ENCODE measurements at regions not wholly inside any gene's neighbourhood (a gene's known extent, or its start where the extent isn't known, plus 50 kb on each side); places are given as distances from the start of the nearest gene placed in this dataset.

GRCh38 chr12:61911113-61911512, 349.1 kb upstream of the USP15 start:
- Histone ChIP-seq H3K9me3 (ENCODE audit: low read length) (no peaks in the 10 kb centered on the region), H3K27ac (ENCODE audit: low read depth, low read length) (no peak overlapping the region), H3K36me3 (ENCODE audit: insufficient read depth, low read length) (no peaks in the 10 kb centered on the region), H3K4me3 (ENCODE audit: low read length) (no peak overlapping the region), H3K4me1 (ENCODE audit: insufficient read depth, low read length) (no peaks in the 10 kb centered on the region), H3K27me3 (ENCODE audit: insufficient read depth, low read length, poor library complexity, severe bottlenecking) (no peaks in the 10 kb centered on the region)
- no peak for DNase-seq
- Mint-ChIP-seq H3K27ac (no peak overlapping the region), H3K9me3 (peaks cover 2 to 13% (median 8%) of the 10 kb centered on the region in 5 donors), H3K4me3 (no peak overlapping the region), H3K4me1 (no peaks in the 10 kb centered on the region), H3K36me3 (no peaks in the 10 kb centered on the region), H3K27me3 (no peaks in the 10 kb centered on the region)
- POLR2A ChIA-PET: no interaction called here
- CTCF ChIA-PET: no interaction called here

- Histone ChIP-seq H3K27me3 (ENCODE audit: insufficient read depth, low read length, poor library complexity, severe bottlenecking) (no peaks in the 10 kb centered on the region), H3K36me3 (ENCODE audit: insufficient read depth, low read length) (no peaks in the 10 kb centered on the region), H3K4me3 (ENCODE audit: low read length) (no peak overlapping the region), H3K27ac (ENCODE audit: low read depth, low read length) (no peak overlapping the region), H3K4me1 (ENCODE audit: insufficient read depth, low read length) (no peaks in the 10 kb centered on the region), H3K9me3 (ENCODE audit: low read length) (no peaks in the 10 kb centered on the region)
- ChIA-PET POLR2A (no interaction called here), CTCF (no interaction called here)
- DNase-seq: no peak
- H3K27ac Mint-ChIP-seq: peak overlapping the region in 1 of 8 donors; percentile 59
- H3K4me1 Mint-ChIP-seq: no peaks in the 10 kb centered on the region
- H3K36me3 Mint-ChIP-seq: no peaks in the 10 kb centered on the region
- H3K27me3 Mint-ChIP-seq: no peaks in the 10 kb centered on the region
- H3K9me3 Mint-ChIP-seq: peaks cover 2 to 11% (median 5%) of the 10 kb centered on the region in 5 donors
- H3K4me3 Mint-ChIP-seq: no peak overlapping the region
Observed at GRCh38 chr12:61915420-61915819, 344.8 kb upstream of the USP15 start.

- H3K9me3 Mint-ChIP-seq: peaks cover 3 to 20% (median 11%) of the 10 kb centered on the region in 5 donors
- CTCF ChIA-PET: no interaction called here
- no peaks in the 10 kb centered on the region for H3K4me1 ChIP-seq (ENCODE audit: insufficient read depth, low read length)
- no peak overlapping the region for H3K4me3 Mint-ChIP-seq
- no peaks in the 10 kb centered on the region for H3K4me1 Mint-ChIP-seq
- H3K4me3 ChIP-seq (ENCODE audit: low read length): no peak overlapping the region
- no peak overlapping the region for H3K27ac Mint-ChIP-seq
- POLR2A ChIA-PET: no interaction called here
- no peak overlapping the region for H3K27ac ChIP-seq (ENCODE audit: low read depth, low read length)
- no peaks in the 10 kb centered on the region for H3K36me3 Mint-ChIP-seq
- no peak for DNase-seq
- no peaks in the 10 kb centered on the region for H3K9me3 ChIP-seq (ENCODE audit: low read length)
- H3K27me3 ChIP-seq (ENCODE audit: insufficient read depth, low read length, poor library complexity, severe bottlenecking): no peaks in the 10 kb centered on the region
- no peaks in the 10 kb centered on the region for H3K27me3 Mint-ChIP-seq
- H3K36me3 ChIP-seq (ENCODE audit: insufficient read depth, low read length): no peaks in the 10 kb centered on the region
Observed at GRCh38 chr12:61916831-61917230, 343.4 kb upstream of the USP15 start.

GRCh38 chr12:61919686-61920085, 340.5 kb upstream of the USP15 start:
- no peaks in the 10 kb centered on the region for H3K27me3 ChIP-seq (ENCODE audit: insufficient read depth, low read length, poor library complexity, severe bottlenecking)
- no peak overlapping the region for H3K27ac ChIP-seq (ENCODE audit: low read depth, low read length)
- no peaks in the 10 kb centered on the region for H3K9me3 ChIP-seq (ENCODE audit: low read length)
- POLR2A ChIA-PET: no interaction called here
- CTCF ChIA-PET: no interaction called here
- no peaks in the 10 kb centered on the region for H3K36me3 Mint-ChIP-seq
- no peaks in the 10 kb centered on the region for H3K27me3 Mint-ChIP-seq
- H3K4me3 ChIP-seq (ENCODE audit: low read length): no peak overlapping the region
- no peak for DNase-seq
- H3K9me3 Mint-ChIP-seq: peaks cover 3 to 24% (median 11%) of the 10 kb centered on the region in 5 donors
- no peaks in the 10 kb centered on the region for H3K4me1 Mint-ChIP-seq
- H3K4me1 ChIP-seq (ENCODE audit: insufficient read depth, low read length): no peaks in the 10 kb centered on the region
- H3K4me3 Mint-ChIP-seq: no peak overlapping the region
- no peak overlapping the region for H3K27ac Mint-ChIP-seq
- no peaks in the 10 kb centered on the region for H3K36me3 ChIP-seq (ENCODE audit: insufficient read depth, low read length)

DNA sequence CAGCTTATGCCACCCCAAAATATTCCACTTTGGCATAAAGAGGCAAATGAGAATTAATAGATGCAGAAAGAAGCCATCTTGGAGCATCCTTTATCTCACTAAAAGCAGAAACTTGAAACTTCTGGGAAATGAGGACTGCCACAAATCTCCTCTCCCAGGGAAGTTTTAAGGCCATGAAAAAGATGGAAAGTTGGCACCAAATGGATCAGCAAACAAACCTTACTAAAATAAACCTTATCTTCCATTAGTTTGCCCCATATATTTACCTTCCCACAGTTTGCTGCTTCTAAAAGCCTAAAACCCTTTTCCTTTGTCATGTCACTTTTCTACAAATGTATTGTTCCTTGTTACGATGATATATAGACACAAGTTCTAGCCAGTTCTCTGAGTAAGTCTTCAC, 340.0 kb upstream of the USP15 start:
- Histone ChIP-seq H3K4me3 (ENCODE audit: low read length) (no peak overlapping the region), H3K4me1 (ENCODE audit: insufficient read depth, low read length) (no peaks in the 10 kb centered on the region), H3K9me3 (ENCODE audit: low read length) (no peaks in the 10 kb centered on the region), H3K27ac (ENCODE audit: low read depth, low read length) (no peak overlapping the region), H3K36me3 (ENCODE audit: insufficient read depth, low read length) (no peaks in the 10 kb centered on the region), H3K27me3 (ENCODE audit: insufficient read depth, low read length, poor library complexity, severe bottlenecking) (no peaks in the 10 kb centered on the region)
- Mint-ChIP-seq H3K36me3 (no peaks in the 10 kb centered on the region), H3K9me3 (peaks cover 3 to 26% (median 12%) of the 10 kb centered on the region in 5 donors), H3K4me3 (no peak overlapping the region), H3K27me3 (no peaks in the 10 kb centered on the region), H3K27ac (no peak overlapping the region), H3K4me1 (no peaks in the 10 kb centered on the region)
- DNase-seq: no peak
- POLR2A ChIA-PET: no interaction called here
- CTCF ChIA-PET: no interaction called here

DNA sequence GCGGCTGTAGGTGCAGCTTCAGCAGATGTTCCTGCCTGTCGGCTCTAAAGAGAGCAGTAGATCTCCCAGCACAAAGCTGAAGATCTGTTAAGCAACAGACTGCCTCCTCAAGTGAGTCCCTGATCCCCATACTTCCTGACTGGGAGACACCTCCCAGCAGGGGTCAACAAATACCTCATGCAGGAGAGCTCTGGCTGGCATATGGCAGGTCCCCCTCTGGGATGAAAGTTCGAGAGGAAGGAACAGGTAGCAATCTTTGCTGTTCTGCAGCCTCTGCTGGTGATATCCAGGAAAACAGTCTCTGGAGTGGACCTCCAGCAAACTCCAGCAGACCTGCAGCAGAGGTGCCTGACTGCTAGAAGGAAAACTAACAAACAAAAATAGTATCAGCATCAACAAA, 337.1 kb upstream of the USP15 start:
- no peak for DNase-seq
- Mint-ChIP-seq H3K27me3 (no peaks in the 10 kb centered on the region), H3K36me3 (peaks cover 0 to 5% (median 0%) of the 10 kb centered on the region in 3 donors), H3K4me1 (no peaks in the 10 kb centered on the region), H3K27ac (no peak overlapping the region), H3K4me3 (no peak overlapping the region), H3K9me3 (peaks cover 15 to 44% (median 32%) of the 10 kb centered on the region in 5 donors)
- Histone ChIP-seq H3K4me3 (ENCODE audit: low read length) (no peak overlapping the region), H3K27me3 (ENCODE audit: insufficient read depth, low read length, poor library complexity, severe bottlenecking) (no peaks in the 10 kb centered on the region), H3K27ac (ENCODE audit: low read depth, low read length) (no peak overlapping the region), H3K4me1 (ENCODE audit: insufficient read depth, low read length) (no peaks in the 10 kb centered on the region), H3K36me3 (ENCODE audit: insufficient read depth, low read length) (no peaks in the 10 kb centered on the region), H3K9me3 (ENCODE audit: low read length) (no peaks in the 10 kb centered on the region)
- ChIA-PET POLR2A (no interaction called here), CTCF (no interaction called here)

DNA sequence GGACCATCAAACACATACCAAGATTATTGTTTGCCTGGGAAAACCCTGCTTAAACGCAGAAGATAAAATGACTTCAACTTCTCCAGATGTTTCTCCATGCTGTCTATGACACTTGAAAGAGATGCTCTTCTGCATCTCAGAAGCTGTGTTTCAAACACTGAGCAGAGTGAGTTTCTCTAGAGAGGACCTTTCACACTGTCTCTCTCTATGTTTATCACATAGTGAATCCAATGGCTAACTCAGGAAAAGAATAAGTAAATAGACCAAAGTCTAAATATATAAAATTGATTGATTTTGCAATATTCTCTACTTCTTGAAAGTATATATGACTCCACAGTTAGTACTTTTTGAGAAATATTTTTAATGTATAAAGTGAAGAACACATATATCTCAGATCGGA, 325.6 kb upstream of the USP15 start:
- Histone ChIP-seq H3K36me3 (ENCODE audit: insufficient read depth, low read length) (no peaks in the 10 kb centered on the region), H3K4me3 (ENCODE audit: low read length) (no peak overlapping the region), H3K27ac (ENCODE audit: low read depth, low read length) (no peak overlapping the region), H3K27me3 (ENCODE audit: insufficient read depth, low read length, poor library complexity, severe bottlenecking) (no peaks in the 10 kb centered on the region), H3K9me3 (ENCODE audit: low read length) (no peaks in the 10 kb centered on the region), H3K4me1 (ENCODE audit: insufficient read depth, low read length) (no peaks in the 10 kb centered on the region)
- POLR2A ChIA-PET: no interaction called here
- CTCF ChIA-PET: no interaction called here
- no peak for DNase-seq
- Mint-ChIP-seq H3K9me3 (peaks cover 3 to 20% (median 18%) of the 10 kb centered on the region in 5 donors), H3K4me1 (no peaks in the 10 kb centered on the region), H3K4me3 (no peak overlapping the region), H3K36me3 (no peaks in the 10 kb centered on the region), H3K27ac (no peak overlapping the region), H3K27me3 (no peaks in the 10 kb centered on the region)

GRCh38 chr12:61939977-61940376, 320.2 kb upstream of the USP15 start:
- Mint-ChIP-seq H3K4me3 (no peak overlapping the region), H3K4me1 (no peaks in the 10 kb centered on the region), H3K27ac (no peak overlapping the region), H3K9me3 (peaks cover 4 to 27% (median 20%) of the 10 kb centered on the region in 5 donors), H3K36me3 (no peaks in the 10 kb centered on the region), H3K27me3 (no peaks in the 10 kb centered on the region)
- Histone ChIP-seq H3K4me3 (ENCODE audit: low read length) (no peak overlapping the region), H3K9me3 (ENCODE audit: low read length) (no peaks in the 10 kb centered on the region), H3K4me1 (ENCODE audit: insufficient read depth, low read length) (no peaks in the 10 kb centered on the region), H3K27ac (ENCODE audit: low read depth, low read length) (no peak overlapping the region), H3K36me3 (ENCODE audit: insufficient read depth, low read length) (no peaks in the 10 kb centered on the region), H3K27me3 (ENCODE audit: insufficient read depth, low read length, poor library complexity, severe bottlenecking) (no peaks in the 10 kb centered on the region)
- POLR2A ChIA-PET: no interaction called here
- no peak for DNase-seq
- CTCF ChIA-PET: no interaction called here

DNA sequence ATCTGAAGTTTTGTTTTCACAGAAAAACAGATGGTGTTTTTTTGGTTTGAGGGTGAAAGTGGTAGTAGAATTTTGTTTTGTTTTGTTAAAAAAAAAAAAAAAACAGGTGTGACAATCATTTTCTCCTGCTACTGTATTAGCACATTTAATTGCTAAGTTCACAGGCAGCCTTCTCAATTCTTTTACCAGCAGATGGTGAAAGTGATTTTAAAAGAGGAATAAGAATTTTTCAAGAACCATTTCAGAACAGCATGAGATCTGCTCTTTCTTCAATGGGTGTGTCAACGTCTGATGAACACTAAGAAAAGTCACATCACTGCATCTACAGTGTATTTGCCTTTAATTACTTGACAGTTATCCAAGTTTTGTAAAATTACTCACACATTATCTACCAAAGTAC, 303.7 kb upstream of the USP15 start:
- Mint-ChIP-seq H3K4me3 (no peak overlapping the region), H3K9me3 (peaks cover 0 to 18% (median 2%) of the 10 kb centered on the region in 5 donors), H3K27me3 (no peaks in the 10 kb centered on the region), H3K4me1 (no peaks in the 10 kb centered on the region), H3K36me3 (no peaks in the 10 kb centered on the region), H3K27ac (no peak overlapping the region)
- Histone ChIP-seq H3K4me3 (ENCODE audit: low read length) (no peak overlapping the region), H3K9me3 (ENCODE audit: low read length) (no peaks in the 10 kb centered on the region), H3K27me3 (ENCODE audit: insufficient read depth, low read length, poor library complexity, severe bottlenecking) (no peaks in the 10 kb centered on the region), H3K4me1 (ENCODE audit: insufficient read depth, low read length) (no peaks in the 10 kb centered on the region), H3K27ac (ENCODE audit: low read depth, low read length) (no peak overlapping the region), H3K36me3 (ENCODE audit: insufficient read depth, low read length) (no peaks in the 10 kb centered on the region)
- DNase-seq: no peak
- POLR2A ChIA-PET: no interaction called here
- CTCF ChIA-PET: no interaction called here

All from CD8-positive, alpha-beta memory T cell (primary cell).